ENCODE measurements at regions not wholly inside any gene's neighbourhood (a gene's known extent, or its start where the extent isn't known, plus 50 kb on each side); places are given as distances from the start of the nearest gene placed in this dataset.

GRCh38 chr5:8094304-8094703 lies 225.4 kb downstream of the MTRR start:
- no peak for TF ChIP-seq CTCF (IDR thresholded peaks at IDR 0.05; ENCODE audit: low read length)
- TF ChIP-seq EZH2 (IDR thresholded peaks at IDR 0.05; ENCODE audit: borderline replicate concordance, low read length) = no peak

Data from OCI-LY1 (cell line).